H1 (cell line): ENCODE measurements at regions not wholly inside any gene's neighbourhood (a gene's known extent, or its start where the extent isn't known, plus 50 kb on each side); places are given as distances from the start of the nearest gene placed in this dataset.

Source experiments
- CTCF ChIA-PET: fragments of 300-600 bp; sonication (Branson Sonifier 250); formaldehyde crosslinking; loops from one replicate; lab custom pipeline; 2021; ENCODE audit not compliant: partially characterized antibody; lab: Charles Lee
- POLR2A ChIA-PET: fragments of 300-600 bp; sonication (Branson Sonifier 250); formaldehyde crosslinking; loops from one replicate; lab custom pipeline; 2021; ENCODE audit warnings: inconsistent platforms; ENCODE audit not compliant: partially characterized antibody; lab: Charles Lee
- DNase-seq, 2 experiments: peaks; one replicate each; pipeline versions ENCODE4 v3.0.0 to v3.0.0-alpha.2; 2010 to 2022; ENCODE audit warnings: low spot score in 2 of 2, low read depth in 1 of 2, mixed read lengths in 1 of 2
- FAIRE-seq: peaks from 2 replicates; lab custom pipeline; 2011; peaks lifted over from hg19 to GRCh38; lab: Jason Lieb, UNC
- H2AFZ ChIP-seq: 2 replicates; pipeline ENCODE4 v1.8.1; 2012; ENCODE audit warnings: low read length, inconsistent platforms
- H2AK5ac ChIP-seq: 2 replicates; pipeline ENCODE4 v1.6.1; 2013; ENCODE audit warnings: low read depth, low read length
- H2BK120ac ChIP-seq: replicated peaks from 2 replicates; pipeline ENCODE3; 2013; ENCODE audit warnings: low read depth, low read length, inconsistent platforms
- H2BK12ac ChIP-seq: 2 replicates; pipeline ENCODE4 v1.6.1; 2013; ENCODE audit warnings: low read depth, low read length
- H2BK15ac ChIP-seq: 2 replicates; pipeline ENCODE4 v1.6.1; 2013; ENCODE audit warnings: low read length
- H2BK20ac ChIP-seq: 2 replicates; pipeline ENCODE4 v1.6.1; 2013; ENCODE audit warnings: low read length
- H2BK5ac ChIP-seq: 2 replicates; pipeline ENCODE4 v1.6.1; 2013; ENCODE audit warnings: low read depth, low read length
- H3K14ac ChIP-seq: 2 replicates; pipeline ENCODE4 v1.6.1; 2013; ENCODE audit warnings: inconsistent platforms; ENCODE audit not compliant: insufficient read length
- H3K18ac ChIP-seq: 2 replicates; pipeline ENCODE4 v1.6.1; 2013; ENCODE audit warnings: low read length; ENCODE audit errors: extremely low read depth
- H3K23ac ChIP-seq: 2 replicates; pipeline ENCODE4 v1.6.1; 2013; ENCODE audit warnings: inconsistent platforms; ENCODE audit not compliant: insufficient read length
- H3K23me2 ChIP-seq: 2 replicates; pipeline ENCODE4 v1.6.1; 2013; ENCODE audit warnings: low read depth, low read length
- H3K27ac ChIP-seq: 2 replicates; pipeline ENCODE4 v1.6.1; 2011; ENCODE audit warnings: low read depth, low read length, inconsistent platforms
- H3K27me3 ChIP-seq, 4 experiments: replicated peaks in 1 of 4; 1 replicate in 1 of 4; 2 replicates in 3 of 4; pipeline versions ENCODE4 v1.6.1 to v1.8.1; 2011 to 2013; ENCODE audit warnings: low read length in 3 of 4, mild to moderate bottlenecking in 3 of 4, inconsistent platforms in 2 of 4, mixed read lengths in 2 of 4, moderate library complexity in 1 of 4; ENCODE audit not compliant: control insufficient read depth in 3 of 4, insufficient read depth in 3 of 4; ENCODE audit errors: extremely low read depth in 1 of 4
- H3K36me3 ChIP-seq, 4 experiments: 2 replicates each; pipeline versions ENCODE4 v1.6.1 to v1.8.1; 2011 to 2013; ENCODE audit warnings: mild to moderate bottlenecking in 4 of 4, low read length in 3 of 4, moderate library complexity in 2 of 4, control low read depth in 1 of 4, inconsistent platforms in 1 of 4; ENCODE audit not compliant: insufficient read depth in 4 of 4, control insufficient read depth in 2 of 4
- H3K4ac ChIP-seq: replicated peaks from 2 replicates; pipeline ENCODE3; 2013; ENCODE audit warnings: low read length, low read depth, mixed read lengths, inconsistent platforms; ENCODE audit not compliant: insufficient read length
- H3K4me1 ChIP-seq, 4 experiments: replicated peaks in 1 of 4; 1 replicate in 1 of 4; 2 replicates in 3 of 4; pipeline versions ENCODE4 v1.6.1 to v1.8.1; 2011 to 2013; ENCODE audit warnings: low read length in 3 of 4, inconsistent platforms in 2 of 4, mixed read lengths in 1 of 4; ENCODE audit not compliant: insufficient read depth in 4 of 4, control insufficient read depth in 3 of 4
- H3K4me2 ChIP-seq, 2 experiments: 2 replicates each; pipeline versions ENCODE4 v1.6.1 to v1.8.1; 2011 to 2013; ENCODE audit warnings: low read depth in 2 of 2, low read length in 2 of 2, control low read depth in 1 of 2, inconsistent platforms in 1 of 2, mild to moderate bottlenecking in 1 of 2; ENCODE audit not compliant: insufficient read depth in 1 of 2
- H3K4me3 ChIP-seq, 4 experiments: fragments of 200-600, 300-600 bp in 1 of 4; sonication (generic), shearing (Covaris generic), sonication (Bioruptor Twin) in 1 of 4; 2 replicates each; pipeline versions ENCODE4 v1.5.1 to v1.8.1; 2011 to 2016; ENCODE audit warnings: low read length in 4 of 4, low read depth in 3 of 4, control low read depth in 2 of 4, inconsistent platforms in 2 of 4, mild to moderate bottlenecking in 2 of 4, mixed read lengths in 1 of 4, moderate library complexity in 1 of 4; ENCODE audit not compliant: insufficient read depth in 2 of 4; ENCODE audit errors: extremely low read depth in 1 of 4
- H3K56ac ChIP-seq: replicated peaks from 2 replicates; pipeline ENCODE3; 2013; ENCODE audit warnings: low read depth, mild to moderate bottlenecking, mixed read lengths, low read length, inconsistent platforms; ENCODE audit not compliant: insufficient read length
- H3K79me1 ChIP-seq: 2 replicates; pipeline ENCODE4 v1.6.1; 2013; ENCODE audit warnings: low read depth, low read length, control low read depth
- H3K79me2 ChIP-seq, 2 experiments: 2 replicates each; pipeline versions ENCODE4 v1.6.1 to v1.8.1; 2012 to 2013; ENCODE audit warnings: low read length in 2 of 2, mild to moderate bottlenecking in 2 of 2, inconsistent platforms in 1 of 2; ENCODE audit not compliant: insufficient read depth in 2 of 2, control insufficient read depth in 1 of 2
- H3K9ac ChIP-seq, 4 experiments: replicated peaks in 1 of 4; 1 replicate in 1 of 4; 2 replicates in 3 of 4; pipeline versions ENCODE4 v1.6.1 to v1.8.1; 2011 to 2013; ENCODE audit warnings: low read depth in 3 of 4, low read length in 3 of 4, control low read depth in 2 of 4, mild to moderate bottlenecking in 2 of 4, moderate library complexity in 2 of 4, inconsistent platforms in 1 of 4; ENCODE audit errors: extremely low read depth in 1 of 4
- H3K9me3 ChIP-seq, 2 experiments: 2 replicates each; pipeline versions ENCODE4 v1.6.1 to v1.8.1; 2012 to 2013; ENCODE audit warnings: mild to moderate bottlenecking in 2 of 2, moderate library complexity in 2 of 2, control low read depth in 1 of 2, inconsistent platforms in 1 of 2, low read depth in 1 of 2, low read length in 1 of 2, mixed read lengths in 1 of 2; ENCODE audit not compliant: insufficient read depth in 2 of 2
- H4K20me1 ChIP-seq, 2 experiments: replicated peaks in 1 of 2; 2 replicates each; pipeline versions ENCODE3 to v1.8.1; 2011 to 2013; ENCODE audit warnings: inconsistent platforms in 2 of 2, low read length in 2 of 2, mild to moderate bottlenecking in 1 of 2; ENCODE audit not compliant: insufficient read depth in 2 of 2, control insufficient read depth in 1 of 2
- H4K5ac ChIP-seq: 2 replicates; pipeline ENCODE4 v1.6.1; 2013; ENCODE audit warnings: low read length, low read depth, mixed read lengths, inconsistent platforms; ENCODE audit not compliant: insufficient read length
- H4K8ac ChIP-seq: 2 replicates; pipeline ENCODE4 v1.8.0; 2013; ENCODE audit warnings: mild to moderate bottlenecking, moderate library complexity, low read length, inconsistent platforms; ENCODE audit not compliant: insufficient read depth; ENCODE audit errors: extremely low read depth
- H4K91ac ChIP-seq: replicated peaks from 2 replicates; pipeline ENCODE3; 2013; ENCODE audit warnings: low read length, mixed read lengths, inconsistent platforms; ENCODE audit not compliant: insufficient read length
- BACH1 ChIP-seq: IDR thresholded peaks from 2 replicates; pipeline ENCODE4 v1.6.1; 2012; ENCODE audit warnings: low read length, improper control_type of control experiment
- CBX5 ChIP-seq: fragments of 300-800, 300-1000 bp; sonication (generic); IDR thresholded peaks from 2 replicates; pipeline ENCODE4 v1.7.1; 2016; ENCODE audit warnings: antibody characterized with exemption, low read length, low read depth
- CHD2 ChIP-seq: IDR thresholded peaks from 2 replicates; pipeline ENCODE4 v1.6.1; 2012; ENCODE audit warnings: low read length, improper control_type of control experiment
- CREB1 ChIP-seq: IDR thresholded peaks from 2 replicates; pipeline ENCODE4 v1.6.1; 2012; ENCODE audit warnings: inconsistent platforms
- EGR1 ChIP-seq: IDR thresholded peaks from 2 replicates; pipeline ENCODE4 v1.6.1; 2011; ENCODE audit warnings: low read depth, low read length, borderline replicate concordance
- EP300 ChIP-seq, 2 experiments: IDR thresholded peaks; 1 replicate in 1 of 2; 2 replicates in 1 of 2; pipeline ENCODE4 v1.6.1; 2011 to 2012; ENCODE audit warnings: low read depth in 2 of 2, low read length in 2 of 2, mild to moderate bottlenecking in 2 of 2, borderline replicate concordance in 1 of 2, inconsistent platforms in 1 of 2, moderate library complexity in 1 of 2
- FOSL1 ChIP-seq: IDR thresholded peaks from 2 replicates; pipeline ENCODE4 v1.6.1; 2011; ENCODE audit warnings: mild to moderate bottlenecking, low read depth, low read length, moderate library complexity; ENCODE audit not compliant: insufficient read depth
- KDM1A ChIP-seq: fragments of 200-600, 300-600 bp; sonication (generic); IDR thresholded peaks from 2 replicates; pipeline ENCODE4 v1.7.1; 2016; ENCODE audit warnings: mild to moderate bottlenecking, low read length, borderline replicate concordance
- KDM4A ChIP-seq: IDR thresholded peaks from one replicate; pipeline ENCODE4 v1.7.1; 2012; ENCODE audit warnings: low read depth, mild to moderate bottlenecking, moderate library complexity, low read length, inconsistent platforms; ENCODE audit not compliant: severe bottlenecking
- RFX5 ChIP-seq: IDR thresholded peaks from 2 replicates; pipeline ENCODE4 v1.6.1; 2011; ENCODE audit warnings: low read depth, low read length, improper control_type of control experiment, borderline replicate concordance
- SP1 ChIP-seq: IDR thresholded peaks from 2 replicates; pipeline ENCODE4 v1.6.1; 2011; ENCODE audit warnings: low read depth, low read length
- SRF ChIP-seq: IDR thresholded peaks from 2 replicates; pipeline ENCODE4 v1.6.1; 2011; ENCODE audit warnings: mild to moderate bottlenecking, low read depth, low read length, moderate library complexity
- WGBS, 2 experiments: shearing (Covaris generic) in 1 of 2; methylation state at CpG; one replicate each; pipeline versions ENCODE4 v1.1.6 to v1.1.7; 2013 to 2015; ENCODE audit warnings: low lambda C conversion rate in 2 of 2, mixed read lengths in 2 of 2, inconsistent platforms in 1 of 2, low coverage in 1 of 2, missing lambda C conversion rate in 1 of 2; ENCODE audit not compliant: insufficient replicate concordance in 2 of 2, insufficient coverage in 1 of 2, insufficient read length in 1 of 2; ENCODE audit errors: extremely low coverage in 1 of 2, missing lambda C conversion rate in 1 of 2; 5-methylcytosine and 5-hydroxymethylcytosine counted together
- TF ChIP-seq, protein P1 (sequence below): IDR thresholded peaks from 2 replicates; pipeline ENCODE4 v1.6.1; 2011; ENCODE audit warnings: low read length, improper control_type of control experiment

DNA sequence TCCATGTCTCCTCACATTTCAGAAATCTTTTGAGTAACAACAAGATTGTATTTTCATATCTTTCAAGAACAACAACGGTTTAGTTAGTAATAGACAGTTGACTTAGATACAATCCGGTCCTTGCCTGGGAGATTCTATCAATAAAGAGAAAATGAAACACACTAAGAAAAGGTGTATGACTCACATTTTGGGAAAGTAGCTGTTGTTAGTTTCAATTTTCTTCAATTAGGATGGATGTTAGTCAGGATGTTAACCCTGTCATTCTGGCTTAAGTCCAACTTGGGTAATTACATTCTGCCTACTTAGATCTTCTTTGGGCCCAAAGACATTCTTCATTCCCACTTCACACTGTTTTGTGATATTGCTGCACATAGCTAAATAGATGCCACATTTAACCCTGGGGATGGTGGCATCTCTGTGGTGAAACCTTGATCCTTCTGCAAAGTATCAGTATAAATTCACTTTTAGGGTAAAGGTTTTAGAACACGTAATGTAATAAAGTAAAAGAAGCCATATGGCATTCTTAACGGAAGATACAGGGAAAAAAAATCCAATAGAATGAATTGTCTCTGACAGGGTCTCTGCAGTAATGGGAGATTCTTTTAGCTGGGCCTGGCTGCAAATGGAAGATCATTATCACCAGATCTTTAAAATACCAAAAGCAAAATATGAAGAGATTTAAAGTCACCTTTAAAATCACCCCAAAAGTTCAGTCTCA lies 365.5 kb downstream of the FIGN start:
- Histone ChIP-seq H3K14ac (no peak overlapping the region), H2AFZ (no peak overlapping the region), H2BK5ac (no peak overlapping the region), H3K4me2 (no peak overlapping the region), H3K56ac (no peak overlapping the region), H3K9me3 (no peaks in the 10 kb centered on the region), H2BK20ac (no peak overlapping the region), H4K91ac (no peak overlapping the region), H3K4ac (no peak overlapping the region), H4K20me1 (no peaks in the 10 kb centered on the region), H3K9ac (no peak overlapping the region), H3K79me2 (no peaks in the 10 kb centered on the region), H2BK120ac (no peak overlapping the region), H3K23me2 (no peaks in the 10 kb centered on the region), H3K27me3 (no peaks in the 10 kb centered on the region), H3K79me1 (no peaks in the 10 kb centered on the region), H3K36me3 (no peaks in the 10 kb centered on the region), H4K5ac (no peak overlapping the region), H3K4me3 (no peak overlapping the region), H4K8ac (no peak overlapping the region), H3K23ac (no peak overlapping the region), H2BK12ac (no peak overlapping the region), H2AK5ac (no peak overlapping the region), H2BK15ac (no peak overlapping the region), H3K4me1 (no peaks in the 10 kb centered on the region; a peak in 1 of 7 replicates), H3K18ac (no peak overlapping the region), H3K27ac (no peak overlapping the region)
- CTCF ChIA-PET, result interaction anchor here (0.6 to 2.2 kb wide), 3 partner anchors 77 to 178 kb away, joined by 3 to 5 read pairs (median 4); no protein-coding TSS in a partner anchor
- FAIRE-seq, result no peak
- DNase-seq, result no peak
- 95% methylated on average over 4 of the region's 4 CpGs; no CpG with 5 or more reads in 1 of the 2 experiments for WGBS, 2 experiments
- POLR2A ChIA-PET, result no interaction called here
- TF ChIP-seq EGR1, result no peak
- no peak for TF ChIP-seq CHD2
- TF ChIP-seq EP300 (IDR thresholded peaks at IDR 0.05; ENCODE audit: borderline replicate concordance in 1 of 2, low read depth in 2 of 2, low read length in 2 of 2), result no peak
- no peak for TF ChIP-seq SRF
- TF ChIP-seq BACH1, result no peak
- TF ChIP-seq, protein P1, sequence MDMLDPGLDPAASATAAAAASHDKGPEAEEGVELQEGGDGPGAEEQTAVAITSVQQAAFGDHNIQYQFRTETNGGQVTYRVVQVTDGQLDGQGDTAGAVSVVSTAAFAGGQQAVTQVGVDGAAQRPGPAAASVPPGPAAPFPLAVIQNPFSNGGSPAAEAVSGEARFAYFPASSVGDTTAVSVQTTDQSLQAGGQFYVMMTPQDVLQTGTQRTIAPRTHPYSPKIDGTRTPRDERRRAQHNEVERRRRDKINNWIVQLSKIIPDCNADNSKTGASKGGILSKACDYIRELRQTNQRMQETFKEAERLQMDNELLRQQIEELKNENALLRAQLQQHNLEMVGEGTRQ, result no peak
- TF ChIP-seq RFX5, result no peak
- no peak for TF ChIP-seq KDM1A
- TF ChIP-seq CREB1, result no peak
- TF ChIP-seq FOSL1, result no peak
- no peak for TF ChIP-seq KDM4A
- TF ChIP-seq SP1, result no peak
- no peak for TF ChIP-seq CBX5
